ENCODE measurements at regions not wholly inside any gene's neighbourhood (a gene's known extent, or its start where the extent isn't known, plus 50 kb on each side); places are given as distances from the start of the nearest gene placed in this dataset.

- TF ChIP-seq, protein P1, sequence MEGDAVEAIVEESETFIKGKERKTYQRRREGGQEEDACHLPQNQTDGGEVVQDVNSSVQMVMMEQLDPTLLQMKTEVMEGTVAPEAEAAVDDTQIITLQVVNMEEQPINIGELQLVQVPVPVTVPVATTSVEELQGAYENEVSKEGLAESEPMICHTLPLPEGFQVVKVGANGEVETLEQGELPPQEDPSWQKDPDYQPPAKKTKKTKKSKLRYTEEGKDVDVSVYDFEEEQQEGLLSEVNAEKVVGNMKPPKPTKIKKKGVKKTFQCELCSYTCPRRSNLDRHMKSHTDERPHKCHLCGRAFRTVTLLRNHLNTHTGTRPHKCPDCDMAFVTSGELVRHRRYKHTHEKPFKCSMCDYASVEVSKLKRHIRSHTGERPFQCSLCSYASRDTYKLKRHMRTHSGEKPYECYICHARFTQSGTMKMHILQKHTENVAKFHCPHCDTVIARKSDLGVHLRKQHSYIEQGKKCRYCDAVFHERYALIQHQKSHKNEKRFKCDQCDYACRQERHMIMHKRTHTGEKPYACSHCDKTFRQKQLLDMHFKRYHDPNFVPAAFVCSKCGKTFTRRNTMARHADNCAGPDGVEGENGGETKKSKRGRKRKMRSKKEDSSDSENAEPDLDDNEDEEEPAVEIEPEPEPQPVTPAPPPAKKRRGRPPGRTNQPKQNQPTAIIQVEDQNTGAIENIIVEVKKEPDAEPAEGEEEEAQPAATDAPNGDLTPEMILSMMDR (conservative IDR thresholded peaks at IDR 0.05; ENCODE audit: low read depth, low read length) = no peak
- no peak for TF ChIP-seq EZH2 (IDR thresholded peaks at IDR 0.05; ENCODE audit: borderline replicate concordance, low read depth, low read length, poor library complexity, severe bottlenecking)
Observed at GRCh38 chr10:113384181-113384580, 168.7 kb upstream of the HABP2 start.
